Progenitor cell of endocrine pancreas (in vitro differentiated cells): ENCODE measurements at regions not wholly inside any gene's neighbourhood (a gene's known extent, or its start where the extent isn't known, plus 50 kb on each side); places are given as distances from the start of the nearest gene placed in this dataset.
A peak's percentile ranks its signal among the peaks of the same experiment; 100 is the strongest.

Experiments
- DNase-seq: peaks from one replicate; pipeline ENCODE4 v3.0.0; 2021; ENCODE audit warnings: low spot score; ENCODE audit not compliant: unreplicated experiment
- H3K27ac Mint-ChIP-seq: 2 replicates; pipeline ENCODE4 v1.8.0; 2021; ENCODE audit warnings: mild to moderate bottlenecking, moderate library complexity, mixed read lengths
- H3K27me3 Mint-ChIP-seq: 2 replicates; pipeline ENCODE4 v1.8.0; 2021; ENCODE audit warnings: mixed read lengths
- H3K36me3 Mint-ChIP-seq: 2 replicates; pipeline ENCODE4 v1.8.0; 2022; ENCODE audit warnings: mixed read lengths; ENCODE audit not compliant: insufficient read depth
- H3K4me1 Mint-ChIP-seq: 2 replicates; pipeline ENCODE4 v1.8.0; 2021; ENCODE audit warnings: low read depth, mixed read lengths
- H3K4me3 Mint-ChIP-seq: 2 replicates; pipeline ENCODE4 v1.8.0; 2021; ENCODE audit warnings: low read depth, mild to moderate bottlenecking, moderate library complexity, mixed read lengths
- H3K9me3 Mint-ChIP-seq: 2 replicates; pipeline ENCODE4 v1.8.0; 2021; ENCODE audit warnings: low read depth, mixed read lengths
- CTCF ChIP-seq: fragments of 200-600 bp; sonication (generic); IDR thresholded peaks from one replicate; pipeline ENCODE4 v1.5.0; 2021; ENCODE audit warnings: antibody characterized with exemption, mild to moderate bottlenecking; ENCODE audit not compliant: unreplicated experiment

GRCh38 chr16:13435415-13435814 lies 484.5 kb upstream of the ERCC4 start:
- no peaks in the 10 kb centered on the region for H3K36me3 Mint-ChIP-seq

GRCh38 chr16:13435873-13436474 lies 484.0 kb upstream of the ERCC4 start:
- Mint-ChIP-seq H3K4me1 (peaks cover 13% of the 10 kb centered on the region), H3K36me3 (no peaks in the 10 kb centered on the region), H3K27me3 (no peaks in the 10 kb centered on the region), H3K4me3 (no peak overlapping the region), H3K27ac (no peak overlapping the region), H3K9me3 (no peaks in the 10 kb centered on the region)
- DNase-seq, result no peak
- peak; percentile 19 for TF ChIP-seq CTCF

More at GRCh38 chr16:13435415-13435814, 484.5 kb upstream of the ERCC4 start:
- H3K27me3 Mint-ChIP-seq, result no peaks in the 10 kb centered on the region
- H3K27ac Mint-ChIP-seq, result no peak overlapping the region
- no peak overlapping the region for H3K4me3 Mint-ChIP-seq
- no peak for DNase-seq
- TF ChIP-seq CTCF, result no peak
- no peaks in the 10 kb centered on the region for H3K9me3 Mint-ChIP-seq
- peaks cover 13% of the 10 kb centered on the region for H3K4me1 Mint-ChIP-seq

GRCh38 chr16:13436641-13437412 lies 483.1 kb upstream of the ERCC4 start:
- H3K4me3 Mint-ChIP-seq, result no peak overlapping the region
- H3K9me3 Mint-ChIP-seq, result no peaks in the 10 kb centered on the region
- peak overlapping the region; percentile 60 for H3K27ac Mint-ChIP-seq
- DNase-seq, result no peak
- H3K27me3 Mint-ChIP-seq, result no peaks in the 10 kb centered on the region
- H3K36me3 Mint-ChIP-seq, result no peaks in the 10 kb centered on the region
- H3K4me1 Mint-ChIP-seq, result peaks cover 13% of the 10 kb centered on the region
- no peak for TF ChIP-seq CTCF

DNA sequence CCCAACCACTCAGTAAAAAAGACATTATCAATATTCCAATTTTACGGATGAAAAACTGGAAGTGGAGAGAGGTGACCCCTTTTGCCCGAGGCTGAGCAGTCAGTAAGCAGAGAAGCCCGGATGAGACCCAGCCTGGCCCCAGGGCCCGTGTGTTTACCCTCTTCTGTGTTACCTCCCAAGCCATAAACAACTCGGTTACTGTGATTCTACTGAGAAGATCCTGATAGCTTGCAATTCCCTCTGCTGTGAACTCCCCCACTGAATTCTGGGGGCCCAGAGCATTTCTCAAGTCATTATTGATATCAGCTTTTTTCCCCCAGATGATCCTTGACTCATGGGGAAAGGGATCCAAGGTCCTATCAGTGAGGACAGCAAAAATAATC lies 482.6 kb upstream of the ERCC4 start:
- peaks cover 13% of the 10 kb centered on the region for H3K4me1 Mint-ChIP-seq
- no peaks in the 10 kb centered on the region for H3K27me3 Mint-ChIP-seq
- no peaks in the 10 kb centered on the region for H3K36me3 Mint-ChIP-seq
- DNase-seq, result no peak
- no peaks in the 10 kb centered on the region for H3K9me3 Mint-ChIP-seq
- peak overlapping the region; percentile 60 for H3K27ac Mint-ChIP-seq
- H3K4me3 Mint-ChIP-seq, result no peak overlapping the region
- no peak for TF ChIP-seq CTCF

DNA sequence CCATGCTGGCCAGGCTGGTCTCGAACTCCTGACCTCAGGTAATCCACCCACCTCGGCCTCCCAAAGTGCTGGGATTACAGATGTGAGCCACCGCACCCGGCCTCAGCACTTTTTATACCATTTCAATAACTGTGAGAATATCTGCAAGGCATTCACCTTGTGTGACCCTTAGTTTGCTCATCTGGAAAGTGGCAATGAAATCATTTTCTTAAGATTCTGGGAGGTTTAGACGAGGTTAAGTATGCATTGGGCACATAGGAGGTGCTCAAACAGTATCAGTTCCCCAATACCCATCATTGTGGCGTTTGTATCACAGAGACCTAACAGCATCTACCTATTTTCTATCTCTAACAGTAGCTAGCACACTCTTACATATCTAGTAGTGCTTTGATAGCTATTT lies 481.9 kb upstream of the ERCC4 start:
- no peak overlapping the region for H3K4me3 Mint-ChIP-seq
- no peaks in the 10 kb centered on the region for H3K9me3 Mint-ChIP-seq
- no peak overlapping the region for H3K27ac Mint-ChIP-seq
- no peaks in the 10 kb centered on the region for H3K36me3 Mint-ChIP-seq
- TF ChIP-seq CTCF, result no peak
- DNase-seq, result no peak
- H3K4me1 Mint-ChIP-seq, result peaks cover 13% of the 10 kb centered on the region
- H3K27me3 Mint-ChIP-seq, result no peaks in the 10 kb centered on the region
